HG03439 (cell line): ENCODE measurements at regions not wholly inside any gene's neighbourhood (a gene's known extent, or its start where the extent isn't known, plus 50 kb on each side); places are given as distances from the start of the nearest gene placed in this dataset.

Experiments
- ATAC-seq: cut with Tn5 transposase; IDR thresholded peaks from one replicate; pipeline ENCODE4 v1.9.1; 2021; ENCODE audit warnings: mild to moderate bottlenecking, moderate library complexity; ENCODE audit not compliant: unreplicated experiment

DNA sequence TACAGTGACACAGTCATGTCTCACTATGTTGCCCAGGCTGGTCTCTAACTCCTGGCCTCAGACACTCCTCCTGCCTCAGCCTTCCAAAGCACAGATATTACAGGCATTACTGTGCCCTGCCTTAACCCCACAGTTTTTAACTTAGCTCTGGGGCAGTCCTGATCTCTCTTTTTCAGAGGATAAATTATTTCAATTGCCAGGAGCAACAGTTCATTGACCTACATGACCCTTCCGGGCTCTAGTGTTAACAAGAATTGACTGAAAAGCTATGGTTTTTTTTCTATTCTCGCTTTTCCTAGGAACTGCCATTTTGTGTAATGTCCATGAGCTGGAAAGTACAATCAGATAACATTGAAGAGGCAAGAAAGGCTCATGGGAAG, 92.8 kb downstream of the HNRNPLL start:
- ATAC-seq: no peak

- ATAC-seq: no peak
Observed at GRCh38 chr2:38509314-38509946, 93.3 kb downstream of the HNRNPLL start.

GRCh38 chr2:38508311-38509039, 94.3 kb downstream of the HNRNPLL start:
- ATAC-seq: peak; percentile 79

- ATAC-seq: no peak
Observed at GRCh38 chr2:38507712-38508111, 95.0 kb downstream of the HNRNPLL start.

DNA sequence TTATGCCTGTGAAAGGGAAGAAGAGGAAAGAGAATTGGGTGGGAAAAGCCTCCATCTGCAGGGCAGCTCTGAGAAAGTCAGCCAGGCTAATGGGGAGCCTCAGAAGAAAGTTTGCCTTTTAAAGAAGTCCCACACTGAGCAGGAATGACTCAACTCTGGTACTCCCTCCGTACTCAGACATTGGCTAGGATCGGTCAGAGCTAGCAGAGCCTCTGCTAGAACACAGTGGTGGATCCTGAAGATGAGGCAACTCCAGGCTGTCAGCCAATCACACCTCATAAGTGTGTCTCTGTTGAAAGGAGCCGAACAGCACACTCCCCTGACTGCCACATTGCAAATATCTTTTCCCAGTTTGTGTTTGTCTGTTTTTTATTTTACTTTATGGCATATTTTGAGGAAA, 96.9 kb downstream of the HNRNPLL start:
- ATAC-seq: no peak

DNA sequence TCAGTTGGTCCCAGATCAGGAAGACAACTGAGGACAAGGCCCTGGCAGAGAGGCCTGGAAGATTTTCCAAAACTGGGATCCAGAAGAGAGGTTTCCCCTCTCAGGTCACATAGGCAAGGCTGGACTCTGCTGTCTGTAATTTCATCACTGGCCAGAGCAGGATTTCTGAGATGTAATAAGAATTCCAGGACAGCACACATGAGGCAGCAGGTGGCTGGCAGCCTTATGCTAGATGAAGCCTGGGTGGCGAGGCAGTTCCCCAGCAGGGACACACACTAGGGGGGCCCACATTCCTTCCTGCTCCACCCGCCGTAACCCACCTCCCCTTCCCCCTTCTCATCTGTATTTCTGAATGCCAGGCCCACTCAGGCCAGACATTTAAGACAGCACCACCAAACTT, 98.6 kb downstream of the HNRNPLL start:
- no peak for ATAC-seq

DNA sequence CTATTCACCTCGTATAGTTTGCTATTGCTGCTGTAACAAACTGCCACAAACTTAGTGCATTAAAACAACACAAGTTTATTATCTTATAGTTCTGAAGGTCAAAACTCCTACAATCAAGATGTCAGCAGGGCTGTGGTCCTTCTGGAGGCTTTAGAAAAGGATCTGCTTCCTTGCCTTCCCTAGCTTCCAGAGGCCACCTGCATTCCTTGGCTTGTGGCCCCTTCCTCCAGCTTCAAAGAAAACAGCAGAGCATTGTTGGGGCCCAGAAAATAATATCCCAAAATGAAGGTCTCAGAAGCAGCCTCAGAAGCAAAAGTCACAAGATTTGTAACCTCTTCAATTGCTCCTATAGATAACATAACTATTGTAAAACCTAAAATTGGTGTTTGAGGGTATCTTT, 100.6 kb downstream of the HNRNPLL start:
- ATAC-seq: no peak

DNA sequence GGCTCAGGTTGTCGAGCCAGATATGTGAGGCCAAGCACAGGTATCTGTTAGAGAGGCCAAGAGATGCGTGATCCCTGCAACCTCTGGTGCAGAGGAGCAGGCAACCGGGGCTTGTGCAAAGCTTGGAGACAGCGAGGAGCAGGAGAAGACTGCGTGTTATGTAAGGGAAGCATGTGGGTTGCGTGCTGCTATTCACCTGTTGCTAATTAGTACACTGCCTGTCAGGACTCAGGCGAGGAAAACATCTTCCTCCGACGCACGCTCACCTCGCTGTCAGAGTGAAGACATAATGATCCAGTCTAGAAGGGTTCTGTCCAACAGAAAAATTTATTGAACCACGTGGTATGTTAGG, 102.5 kb downstream of the HNRNPLL start:
- no peak for ATAC-seq

DNA sequence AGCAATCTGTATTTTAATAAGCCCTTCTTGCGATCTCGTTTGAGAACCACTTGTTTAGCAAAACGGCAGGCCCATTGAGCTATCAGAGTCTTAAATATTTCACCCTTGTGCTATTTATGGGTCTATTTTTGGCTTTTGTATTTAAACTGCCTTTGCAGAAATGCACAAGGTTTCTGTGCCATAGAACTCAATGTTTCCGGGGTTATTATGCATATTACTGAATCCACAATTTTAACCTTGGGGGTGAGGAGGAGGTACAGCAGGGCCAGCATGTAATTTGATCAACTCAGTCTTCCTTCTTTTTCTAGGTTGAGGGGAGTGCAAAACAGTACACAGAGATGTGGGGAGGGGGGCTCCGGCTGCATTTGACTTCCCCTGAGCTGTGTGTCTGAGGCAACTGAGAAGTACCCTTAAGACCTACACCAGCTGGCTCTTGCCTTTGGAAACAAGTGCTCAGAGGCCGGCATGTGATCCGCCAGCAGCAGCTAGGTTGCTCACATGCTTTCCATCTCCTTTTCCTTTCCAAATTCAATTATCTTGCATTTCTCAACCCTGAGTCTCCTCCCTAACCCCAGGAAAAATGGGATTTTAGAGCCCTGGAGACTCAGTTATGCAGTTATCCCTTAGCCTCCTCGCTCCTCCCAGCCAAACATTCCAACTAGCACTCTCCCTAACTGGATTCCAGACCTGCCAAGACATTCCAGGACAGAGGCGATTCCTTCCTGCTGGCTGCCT, 103.0 kb downstream of the HNRNPLL start:
- no peak for ATAC-seq

DNA sequence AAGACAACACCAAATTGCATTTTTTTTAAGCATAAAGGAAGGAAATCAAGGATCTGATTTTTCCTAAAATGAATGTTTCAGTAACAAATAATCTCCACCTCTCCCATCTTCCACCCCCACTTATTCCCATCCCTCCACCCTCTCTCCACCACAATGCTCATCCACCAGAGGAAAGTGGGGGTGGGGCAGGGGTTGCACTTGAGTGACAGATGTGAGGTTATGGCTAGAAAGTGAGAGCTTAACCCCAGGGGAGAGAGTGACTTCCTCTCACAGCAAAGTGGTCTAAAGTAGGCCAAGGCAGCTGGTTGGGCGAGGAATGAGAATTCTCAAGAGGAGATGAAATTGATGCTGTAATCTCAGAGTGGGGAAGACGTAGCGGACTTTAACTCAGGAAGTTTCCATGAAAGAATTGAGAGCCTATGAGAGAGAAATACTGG, 104.7 kb downstream of the HNRNPLL start:
- ATAC-seq: no peak

GRCh38 chr2:38497670-38498037, 105.1 kb downstream of the HNRNPLL start:
- ATAC-seq: no peak

DNA sequence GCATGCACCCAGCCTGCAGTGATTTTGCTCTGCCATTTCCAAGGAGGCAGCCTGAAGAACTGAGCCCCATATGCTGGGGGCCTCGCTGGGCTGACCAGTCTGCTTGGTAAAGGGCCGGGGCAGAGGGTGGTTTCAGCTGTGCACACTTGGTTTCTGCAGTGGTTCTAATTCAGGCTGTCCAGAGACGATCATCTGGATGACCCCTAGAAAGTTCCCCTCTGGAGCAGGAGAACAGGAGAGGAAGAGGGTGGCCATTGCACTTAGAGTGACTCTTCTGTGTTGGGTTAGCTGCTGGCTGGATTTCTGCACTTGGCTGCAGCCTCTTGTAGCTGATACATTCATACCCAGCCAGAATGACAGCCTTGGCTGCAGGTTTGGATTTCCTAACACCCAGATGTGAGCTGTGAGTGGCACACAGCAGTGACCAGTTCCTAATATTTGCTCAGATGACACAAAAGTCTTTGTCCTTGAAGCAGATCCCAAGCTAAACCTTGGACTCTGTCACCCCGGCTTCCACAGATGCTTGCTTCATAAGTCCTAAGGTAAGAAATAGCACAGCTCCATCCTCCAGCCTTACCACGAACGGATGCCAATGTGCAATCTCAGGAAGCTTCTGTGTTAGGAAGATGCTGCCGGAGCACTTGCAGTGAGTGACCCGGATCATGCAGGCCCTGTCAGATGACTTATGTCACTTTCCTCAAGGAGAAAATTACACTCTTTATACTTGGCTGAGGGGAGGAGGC, 105.6 kb downstream of the HNRNPLL start:
- ATAC-seq: no peak

GRCh38 chr2:38495880-38496279, 106.8 kb downstream of the HNRNPLL start:
- ATAC-seq: no peak

- no peak for ATAC-seq
Observed at GRCh38 chr2:38494394-38494793, 108.3 kb downstream of the HNRNPLL start.

DNA sequence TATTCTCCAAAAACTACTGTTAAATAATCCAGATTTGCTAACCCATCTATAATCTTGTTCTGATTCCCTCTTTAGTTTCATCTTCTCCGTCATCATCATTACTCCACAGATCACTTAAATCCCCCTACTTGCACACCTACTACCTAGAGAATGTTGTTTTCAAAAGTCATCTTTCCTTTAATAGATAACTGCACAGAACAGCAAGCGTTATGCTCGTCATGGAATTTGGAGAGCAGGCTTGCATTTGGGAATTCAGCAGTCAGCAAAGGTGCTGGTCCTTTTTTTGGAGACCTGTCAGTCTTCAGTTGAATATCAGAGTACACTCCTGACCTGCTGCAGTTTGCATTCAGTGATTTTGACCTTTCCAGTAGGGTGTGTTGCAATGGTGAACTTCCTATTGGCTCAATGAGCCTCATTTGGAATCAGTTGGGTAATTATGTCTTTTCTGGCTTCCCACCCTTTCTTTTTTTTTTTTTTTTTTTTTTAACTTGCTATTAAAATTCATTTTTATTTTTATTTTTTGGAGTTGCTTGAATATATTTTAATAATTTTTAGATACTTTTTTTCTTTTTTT, 110.6 kb downstream of the HNRNPLL start:
- ATAC-seq: no peak

DNA sequence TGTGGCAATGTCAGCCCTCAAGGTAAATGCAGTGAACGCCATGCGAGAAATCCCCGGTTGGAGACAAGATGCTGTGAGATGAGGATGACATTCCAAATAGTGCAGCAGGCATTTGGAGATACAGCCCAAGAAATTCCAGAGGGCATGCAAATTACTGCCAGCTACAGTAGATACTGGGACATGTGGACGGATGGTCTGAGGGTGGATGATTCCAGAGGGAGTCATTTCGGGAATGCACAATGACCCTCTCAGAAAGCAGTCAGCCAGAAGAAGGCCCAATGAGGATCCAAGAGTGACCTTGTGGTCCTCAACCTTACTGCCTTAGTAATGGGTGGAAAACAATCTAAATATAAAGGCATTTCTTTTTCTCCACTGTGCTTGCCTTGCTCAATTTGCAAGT, 111.3 kb downstream of the HNRNPLL start:
- ATAC-seq: no peak

DNA sequence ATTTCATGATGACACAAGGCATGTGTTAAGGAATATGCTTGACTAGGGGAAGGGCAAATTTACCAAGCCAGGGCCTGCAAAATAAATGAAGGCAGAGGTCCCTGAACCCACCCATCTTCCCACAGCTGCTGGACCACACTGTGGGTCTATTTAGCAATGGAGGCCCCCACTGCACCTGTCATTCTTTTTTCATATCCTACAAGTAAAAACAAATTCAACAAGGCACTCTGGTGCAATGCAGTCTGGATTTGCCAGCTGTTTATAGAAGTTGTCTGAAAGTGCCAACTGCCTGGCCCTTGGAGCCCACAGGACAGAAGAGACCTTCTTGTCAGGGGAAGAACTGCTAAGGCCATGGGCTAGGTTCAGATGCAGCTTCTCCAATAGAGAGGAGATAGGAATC, 112.8 kb upstream of the ATL2 start:
- ATAC-seq: no peak

DNA sequence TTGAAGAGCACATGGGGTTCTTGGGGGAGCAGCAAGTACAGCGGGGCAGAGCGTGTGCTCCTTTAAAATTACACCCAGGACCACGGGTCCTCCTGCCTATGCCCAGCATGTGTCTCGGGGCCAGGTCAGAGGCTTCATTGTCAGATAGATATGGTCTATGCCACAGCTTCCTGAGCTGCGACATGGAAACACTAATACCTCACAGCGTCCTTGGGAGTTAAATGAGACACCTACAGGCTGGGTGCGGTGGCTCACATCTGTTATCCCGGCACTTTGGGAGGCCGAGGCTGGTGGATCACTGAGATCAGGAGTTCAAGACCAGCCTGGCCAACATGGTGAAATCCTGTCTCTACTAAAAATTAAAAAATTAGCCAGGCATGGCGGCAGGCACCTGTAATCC, 110.8 kb upstream of the ATL2 start:
- ATAC-seq: no peak

DNA sequence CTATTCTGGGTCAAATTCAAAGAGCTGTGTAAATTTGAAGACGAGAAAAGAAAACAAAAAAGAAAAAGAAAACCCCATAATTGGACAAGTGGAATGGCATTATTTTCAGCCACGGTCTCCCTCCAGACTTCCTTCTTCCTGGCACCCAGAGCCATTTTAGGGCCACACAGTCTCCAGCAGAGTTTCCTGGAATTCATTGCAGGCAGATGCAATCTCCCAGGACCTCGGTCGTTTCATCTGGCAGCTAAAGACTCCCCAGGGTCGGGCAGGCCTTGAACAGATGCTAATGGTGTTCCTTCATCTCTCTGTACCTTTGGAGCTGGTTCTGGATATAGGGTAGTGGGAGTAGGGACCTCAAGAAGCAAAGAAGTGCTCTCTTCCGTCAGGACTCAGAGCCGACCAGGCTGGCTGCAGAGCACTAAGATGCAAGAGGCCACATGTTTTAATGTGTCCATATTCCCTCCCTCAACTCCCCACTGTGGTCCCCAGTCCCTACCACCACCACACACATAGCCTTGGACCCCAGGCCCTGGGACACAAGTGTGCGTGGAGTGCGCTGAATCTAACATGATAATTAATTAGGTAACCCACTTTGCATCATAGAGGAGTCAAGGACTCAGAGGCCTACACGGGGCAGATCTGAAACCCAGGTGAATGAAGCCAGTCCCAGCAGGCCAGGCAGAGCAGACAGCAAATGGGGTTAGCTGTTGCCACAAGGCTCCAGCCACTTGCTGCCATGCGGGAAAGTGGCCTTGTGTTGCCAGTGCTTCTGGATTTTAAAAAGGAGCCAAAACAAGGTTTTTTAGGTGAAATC, 109.3 kb upstream of the ATL2 start:
- ATAC-seq: no peak

DNA sequence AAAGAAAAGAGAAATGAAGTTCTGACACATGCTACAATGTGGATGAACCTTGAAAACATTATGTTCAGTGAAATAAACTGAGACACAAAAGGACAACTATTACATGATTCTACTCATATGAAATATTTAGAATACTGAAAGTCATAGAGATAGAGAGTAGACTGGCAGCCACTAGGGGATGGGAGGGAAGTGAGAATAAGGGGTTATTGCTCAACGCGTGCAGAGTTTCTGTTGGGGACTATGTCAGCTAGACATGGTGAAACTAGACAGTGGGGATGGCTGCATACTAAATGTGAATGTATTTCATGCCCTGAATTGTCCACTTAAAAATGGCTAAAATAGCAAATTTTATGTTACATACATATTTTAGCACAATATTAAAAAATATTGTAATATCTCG, 108.7 kb upstream of the ATL2 start:
- ATAC-seq: peak; percentile 82
